NOMO-1 treated with DMSO at 0.1 percent for 48 hours (cell line): ENCODE measurements at regions not wholly inside any gene's neighbourhood (a gene's known extent, or its start where the extent isn't known, plus 50 kb on each side); places are given as distances from the start of the nearest gene placed in this dataset.

Source experiments
- DNase-seq: peaks from one replicate; lab custom pipeline; 2025; ENCODE audit not compliant: unreplicated experiment; lab: John Stamatoyannopoulos, UW

DNA sequence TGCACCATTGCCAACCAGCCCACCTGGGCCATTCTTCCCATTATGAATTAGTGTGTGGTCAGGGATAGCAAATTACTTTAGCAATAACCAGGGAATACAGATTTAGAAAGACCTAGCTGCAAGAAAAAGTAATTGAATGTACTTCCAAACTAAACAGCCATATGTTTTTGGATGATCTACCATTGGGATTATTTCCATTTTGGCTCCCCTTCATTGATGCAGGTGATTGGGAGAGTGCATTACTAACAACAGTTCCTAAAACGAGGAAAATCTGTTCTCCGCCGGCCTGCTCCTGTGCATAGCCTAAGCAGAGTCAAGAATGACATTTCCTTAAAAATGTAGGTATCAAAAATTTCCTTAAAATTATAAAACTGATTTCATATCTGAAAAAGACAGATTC lies 58.5 kb downstream of the MAIP1 start:
- DNase-seq, result no peak

- DNase-seq, result no peak
These were observed 66.2 kb downstream of the MAIP1 start for GRCh38 chr2:200021449-200022114.

GRCh38 chr2:200022511-200022910 lies 67.1 kb downstream of the MAIP1 start:
- no peak for DNase-seq

DNA sequence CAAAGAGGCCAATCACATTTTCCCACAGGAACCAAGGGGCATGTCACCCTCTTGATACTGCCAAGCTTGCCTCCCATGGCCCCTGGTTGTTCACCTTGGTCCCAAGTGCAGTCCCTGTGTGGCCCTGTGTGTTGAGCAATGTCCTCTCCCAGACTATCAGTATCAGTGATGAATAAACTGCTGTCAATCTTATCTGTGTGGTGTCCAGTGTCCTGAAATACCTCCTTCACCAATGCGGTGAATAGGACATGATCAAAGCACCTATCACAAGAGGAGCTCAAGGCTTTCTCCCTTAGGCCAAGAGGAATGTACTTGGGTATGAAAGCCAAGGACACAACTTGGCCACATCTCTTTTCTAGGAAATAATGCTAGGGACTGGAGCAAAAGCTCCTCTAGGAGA lies 68.2 kb downstream of the MAIP1 start:
- no peak for DNase-seq

DNA sequence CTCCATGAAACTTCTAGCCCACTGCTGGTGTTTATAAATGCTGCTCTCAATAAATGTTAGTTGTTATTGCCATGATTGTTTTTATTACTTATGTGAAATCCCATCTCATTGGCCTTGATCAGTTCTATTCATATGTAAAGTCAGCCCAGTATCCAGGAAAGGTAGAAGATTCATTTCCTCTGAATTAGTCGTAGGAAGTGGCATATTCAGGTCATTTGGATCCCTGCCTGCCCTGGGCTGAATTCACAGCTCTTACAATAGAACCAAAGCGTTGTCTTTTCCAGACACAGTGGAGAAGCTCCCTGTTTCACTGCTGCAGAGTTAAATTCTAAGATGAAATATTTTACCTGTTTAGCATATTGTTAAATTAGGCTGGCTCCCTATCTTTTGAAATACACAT lies 70.3 kb downstream of the MAIP1 start:
- DNase-seq, result no peak

- DNase-seq, result no peak
These were observed 71.2 kb downstream of the MAIP1 start for GRCh38 chr2:200026332-200027230.

GRCh38 chr2:200028998-200029397 lies 73.6 kb downstream of the MAIP1 start:
- no peak for DNase-seq

DNA sequence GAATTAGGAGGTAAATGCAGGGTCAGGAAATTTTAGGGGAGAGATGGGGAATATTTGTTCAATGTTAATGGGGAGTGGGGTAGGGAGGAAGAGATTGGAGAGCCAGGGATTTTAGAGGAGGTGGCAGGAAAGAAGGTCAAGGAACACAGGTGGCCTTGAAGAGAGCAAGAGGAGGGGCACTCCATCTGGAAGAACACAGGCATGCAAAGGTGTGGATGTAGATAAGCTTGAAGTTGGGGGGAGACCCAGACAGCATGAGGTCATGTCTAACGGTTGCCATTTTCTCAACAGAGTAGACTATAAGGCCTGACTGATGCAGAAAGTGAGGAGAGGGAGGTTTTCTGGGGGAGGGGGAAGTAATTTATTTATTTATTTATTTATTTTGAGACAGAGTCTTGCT lies 77.5 kb downstream of the MAIP1 start:
- DNase-seq, result no peak

GRCh38 chr2:200033929-200034328 lies 78.5 kb downstream of the MAIP1 start:
- no peak for DNase-seq

- no peak for DNase-seq
These were observed 79.4 kb downstream of the MAIP1 start for GRCh38 chr2:200034816-200035215.

DNA sequence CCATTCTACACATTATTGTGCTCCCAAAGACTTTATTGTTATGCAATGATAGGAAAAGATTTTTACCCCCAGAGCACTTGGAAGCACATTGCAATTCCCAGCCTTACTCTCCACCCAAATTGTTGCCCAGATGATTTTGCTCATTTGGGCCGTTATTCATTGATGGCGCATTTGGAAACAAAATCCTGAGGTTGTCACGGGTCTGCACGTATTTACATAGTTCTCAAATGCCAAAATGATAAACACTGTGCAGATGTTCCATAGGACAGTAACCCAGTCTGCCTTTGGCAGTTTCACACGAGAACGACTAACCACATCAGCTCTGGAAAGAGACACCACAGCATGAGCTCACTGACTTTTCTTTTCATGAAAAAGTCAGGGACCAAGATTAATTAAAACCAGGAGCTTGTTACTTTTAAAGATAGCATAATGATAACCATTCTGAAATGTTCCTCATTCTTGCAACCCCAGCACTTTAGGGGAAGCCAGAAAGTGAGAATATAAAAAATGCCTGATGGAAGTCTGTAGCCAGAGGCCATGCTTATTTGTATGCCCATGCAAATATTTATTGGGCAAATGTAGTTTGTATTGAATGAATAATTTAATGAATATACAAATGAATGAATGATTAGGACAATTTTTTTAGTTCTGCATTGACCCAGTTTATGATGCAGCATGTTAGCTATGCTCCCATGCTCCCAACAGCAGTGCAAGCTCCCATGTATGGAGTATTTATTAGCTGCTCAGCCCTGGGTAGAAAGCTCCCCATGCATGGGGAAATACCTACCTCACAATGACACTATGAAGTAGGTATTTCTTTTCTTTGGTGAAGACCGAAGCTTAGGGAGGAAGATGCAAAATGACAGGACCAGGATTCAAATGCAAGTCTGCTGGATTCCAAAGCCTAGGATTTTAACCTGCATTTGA lies 84.6 kb downstream of the MAIP1 start:
- no peak for DNase-seq

DNA sequence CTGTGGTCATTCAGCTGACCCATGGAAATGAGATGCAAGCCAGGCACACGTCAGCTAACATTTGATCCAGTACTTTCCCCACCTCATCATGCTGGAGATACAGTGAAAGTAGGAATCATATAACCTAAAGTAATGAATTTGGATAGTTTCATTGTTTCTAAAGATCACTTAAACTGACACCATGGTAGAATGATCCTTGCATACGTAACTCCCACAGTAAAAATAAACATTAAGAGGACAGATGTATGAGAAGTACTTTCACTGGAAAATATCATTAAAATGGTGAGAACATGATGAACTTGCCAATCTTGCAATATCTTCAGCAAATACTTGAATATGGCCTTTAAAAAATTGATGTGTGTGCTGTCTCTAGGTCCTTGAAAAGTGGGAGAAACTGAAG lies 85.4 kb downstream of the MAIP1 start:
- DNase-seq, result no peak

GRCh38 chr2:200041639-200042038 lies 86.3 kb downstream of the MAIP1 start:
- DNase-seq, result no peak

- DNase-seq, result no peak
These were observed 86.8 kb downstream of the MAIP1 start for GRCh38 chr2:200042102-200042735.

DNA sequence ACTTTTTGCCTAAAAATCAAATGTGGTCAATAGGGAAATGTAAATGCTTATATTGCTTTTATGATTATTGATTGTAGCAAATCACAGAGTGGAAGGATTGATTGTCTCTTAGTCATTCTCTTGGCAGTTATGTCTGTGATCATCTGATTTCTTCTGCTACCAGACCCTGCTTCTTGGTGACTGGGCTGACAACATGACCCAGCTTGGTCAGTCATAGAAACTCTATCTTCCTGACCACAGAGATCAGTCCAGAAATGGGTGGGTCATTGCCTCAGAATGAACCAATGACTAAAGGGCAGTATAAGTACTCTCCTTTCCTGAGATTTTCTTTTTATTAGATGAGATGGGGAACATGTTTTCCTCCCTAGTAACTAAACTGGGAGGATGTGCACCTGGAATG lies 87.6 kb downstream of the MAIP1 start:
- no peak for DNase-seq

DNA sequence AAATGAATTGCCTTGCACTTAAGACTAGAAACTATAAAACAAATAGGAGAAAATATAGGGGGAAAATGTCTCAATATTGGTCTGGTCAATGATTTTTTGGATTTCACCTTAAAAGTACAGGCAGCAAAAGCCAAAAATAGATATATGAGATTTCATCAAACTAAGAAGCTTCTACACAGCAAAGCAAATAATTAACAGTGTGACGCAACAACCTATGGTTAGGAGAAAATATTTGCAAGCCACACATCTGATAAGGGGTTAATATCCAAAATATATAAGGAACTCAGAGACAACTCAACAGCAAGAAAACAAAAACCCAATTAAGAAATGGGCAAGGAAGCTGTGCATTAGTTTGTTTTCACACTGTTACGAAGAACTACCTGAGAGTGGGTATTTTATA lies 89.1 kb downstream of the MAIP1 start:
- DNase-seq, result no peak

GRCh38 chr2:200048421-200048820 lies 93.0 kb downstream of the MAIP1 start:
- DNase-seq, result no peak

GRCh38 chr2:200049086-200049485 lies 93.7 kb downstream of the MAIP1 start:
- no peak for DNase-seq

- DNase-seq, result no peak
These were observed 95.7 kb downstream of the MAIP1 start for GRCh38 chr2:200050921-200051610.

- no peak for DNase-seq
These were observed 96.2 kb downstream of the MAIP1 start for GRCh38 chr2:200051611-200051945.

GRCh38 chr2:200052627-200053026 lies 97.2 kb downstream of the MAIP1 start:
- DNase-seq, result no peak
